ENCODE measurements at regions not wholly inside any gene's neighbourhood (a gene's known extent, or its start where the extent isn't known, plus 50 kb on each side); places are given as distances from the start of the nearest gene placed in this dataset.

GRCh38 chr14:85421186-85421877 lies 108.6 kb upstream of the FLRT2 start:
- TF ChIP-seq POLR2A (IDR thresholded peaks at IDR 0.05) (no peak), CTCF (IDR thresholded peaks at IDR 0.05) (no peak)

Measured in prostate gland (tissue), 2 donors.